ENCODE measurements at regions not wholly inside any gene's neighbourhood (a gene's known extent, or its start where the extent isn't known, plus 50 kb on each side); places are given as distances from the start of the nearest gene placed in this dataset.

DNA sequence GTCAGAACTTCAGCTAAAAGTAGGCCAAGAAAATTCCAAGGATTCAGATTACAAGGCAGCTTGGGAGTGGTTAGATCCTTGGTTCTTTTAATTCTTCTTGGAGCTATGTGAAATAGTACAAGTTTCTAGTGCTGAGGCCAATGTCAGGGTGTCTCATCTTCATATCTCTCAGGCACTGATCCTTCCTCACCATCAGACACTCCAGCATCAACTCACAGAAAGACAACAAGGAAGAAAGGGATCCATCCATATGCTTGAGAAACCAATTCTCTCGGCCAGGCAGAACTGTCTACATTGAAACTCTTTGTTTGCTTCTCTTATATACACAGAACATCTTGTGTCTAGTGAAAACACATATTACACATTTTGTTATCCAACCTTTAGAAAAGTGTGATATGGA lies 362.1 kb upstream of the CCNH start:
- TF ChIP-seq EZH2 (IDR thresholded peaks at IDR 0.05) (no peak), POLR2AphosphoS5 (IDR thresholded peaks at IDR 0.05; ENCODE audit: borderline replicate concordance, low read depth, low read length) (no peak), FOXP2 (optimal IDR thresholded peaks at IDR 0.05; ENCODE audit: control extremely low read depth, extremely low read length, insufficient read depth) (no peak)
